Vagina (tissue), 2 donors: ENCODE measurements at regions not wholly inside any gene's neighbourhood (a gene's known extent, or its start where the extent isn't known, plus 50 kb on each side); places are given as distances from the start of the nearest gene placed in this dataset.

ENCODE experiments used
- CTCF ChIP-seq, 3 experiments: fragments of 450-650 bp in 2 of 3; fragments of 200-600 bp in 1 of 3; sonication (generic) in 1 of 3; IDR thresholded peaks; one replicate each; pipeline ENCODE4 v1.5.1; 2017 to 2019; ENCODE audit warnings: antibody characterized with exemption in 3 of 3, mild to moderate bottlenecking in 2 of 3, moderate library complexity in 2 of 3
- POLR2A ChIP-seq, 2 donors: fragments of 450-650 bp; IDR thresholded peaks; one replicate each; pipeline ENCODE4 v1.6.1; 2017; ENCODE audit warnings: antibody characterized with exemption in 2 of 2, mild to moderate bottlenecking in 2 of 2, moderate library complexity in 2 of 2
- POLR2AphosphoS5 ChIP-seq, 2 donors: sonication (generic); formaldehyde crosslinking; IDR thresholded peaks; one replicate each; pipeline ENCODE4 v1.9.0; 2017; ENCODE audit warnings: antibody characterized with exemption in 2 of 2, mild to moderate bottlenecking in 2 of 2, low read depth in 1 of 2; ENCODE audit not compliant: insufficient read depth in 1 of 2

- TF ChIP-seq POLR2A (IDR thresholded peaks at IDR 0.05) (no peak), POLR2AphosphoS5 (IDR thresholded peaks at IDR 0.05; ENCODE audit: insufficient read depth in 1 of 2, low read depth in 1 of 2) (no peak), CTCF (IDR thresholded peaks at IDR 0.05) (no peak)
These were observed 109.3 kb upstream of the MME start for GRCh38 chr3:154970797-154971196.
